ENCODE measurements at regions not wholly inside any gene's neighbourhood (a gene's known extent, or its start where the extent isn't known, plus 50 kb on each side); places are given as distances from the start of the nearest gene placed in this dataset.

- no peak for TF ChIP-seq POLR2A (IDR thresholded peaks at IDR 0.05)
- no peak for ATAC-seq
- no peak overlapping the region for H3K4me3 ChIP-seq
- no peaks in the 10 kb centered on the region for H3K36me3 ChIP-seq
- no peaks in the 10 kb centered on the region for H3K27me3 ChIP-seq
- H3K27ac ChIP-seq, result peak overlapping the region in 1 of 4 donors; percentile 13
- WGBS, 2 donors (ENCODE audit: low coverage in 1 of 2), result 56 to 71% methylated on average over 1 of the region's 1 CpG
- no peaks in the 10 kb centered on the region for H3K9me3 ChIP-seq
- H3K4me1 ChIP-seq, result peaks cover 0 to 4% (median 0%) of the 10 kb centered on the region in 3 donors
Measured at GRCh38 chr10:91006752-91007346, 86.0 kb upstream of the ANKRD1 start.

- H3K27ac ChIP-seq, result no peak overlapping the region
- ATAC-seq, result no peak
Measured at GRCh38 chr10:91007655-91008054, 86.8 kb upstream of the ANKRD1 start.

GRCh38 chr10:91009121-91009520 lies 88.2 kb upstream of the ANKRD1 start:
- no peaks in the 10 kb centered on the region for H3K36me3 ChIP-seq

More at GRCh38 chr10:91007655-91008054, 86.8 kb upstream of the ANKRD1 start:
- TF ChIP-seq POLR2A (IDR thresholded peaks at IDR 0.05) (no peak), EP300 (IDR thresholded peaks at IDR 0.05) (no peak), POLR2AphosphoS5 (IDR thresholded peaks at IDR 0.05) (no peak), CTCF (IDR thresholded peaks at IDR 0.05) (no peak)
- Histone ChIP-seq H3K4me1 (peaks cover 0 to 4% (median 0%) of the 10 kb centered on the region in 3 donors), H3K27me3 (no peaks in the 10 kb centered on the region), H3K4me3 (no peak overlapping the region), H3K9me3 (no peaks in the 10 kb centered on the region), H3K36me3 (no peaks in the 10 kb centered on the region)

GRCh38 chr10:91010952-91011351 lies 90.1 kb upstream of the ANKRD1 start:
- Histone ChIP-seq H3K4me1 (peaks cover 0 to 4% (median 0%) of the 10 kb centered on the region in 3 donors), H3K27ac (no peak overlapping the region), H3K9me3 (no peaks in the 10 kb centered on the region), H3K36me3 (no peaks in the 10 kb centered on the region), H3K27me3 (no peaks in the 10 kb centered on the region), H3K4me3 (no peak overlapping the region)
- no peak for ATAC-seq
- no peak for TF ChIP-seq CTCF (IDR thresholded peaks at IDR 0.05)
- 71 to 77% methylated on average over 3 of the region's 3 CpGs for WGBS, 2 donors (ENCODE audit: low coverage in 1 of 2)

More at GRCh38 chr10:91009121-91009520, 88.2 kb upstream of the ANKRD1 start:
- TF ChIP-seq POLR2A (IDR thresholded peaks at IDR 0.05) (no peak), CTCF (IDR thresholded peaks at IDR 0.05) (no peak), POLR2AphosphoS5 (IDR thresholded peaks at IDR 0.05) (no peak), EP300 (IDR thresholded peaks at IDR 0.05) (no peak)
- ATAC-seq, result no peak
- Histone ChIP-seq H3K4me3 (no peak overlapping the region), H3K9me3 (no peaks in the 10 kb centered on the region), H3K27me3 (no peaks in the 10 kb centered on the region), H3K27ac (no peak overlapping the region), H3K4me1 (peaks cover 0 to 4% (median 0%) of the 10 kb centered on the region in 3 donors)
- 100% methylated on average over 1 of the region's 1 CpG for WGBS, 2 donors (ENCODE audit: low coverage in 1 of 2)

- H3K36me3 ChIP-seq, result no peaks in the 10 kb centered on the region
Measured at GRCh38 chr10:91012502-91012901, 91.6 kb upstream of the ANKRD1 start.

More at GRCh38 chr10:91012502-91012901, 91.6 kb upstream of the ANKRD1 start:
- TF ChIP-seq EP300 (IDR thresholded peaks at IDR 0.05), result no peak
- TF ChIP-seq POLR2AphosphoS5 (IDR thresholded peaks at IDR 0.05), result no peak
- TF ChIP-seq POLR2A (IDR thresholded peaks at IDR 0.05), result no peak
- no peak for TF ChIP-seq CTCF (IDR thresholded peaks at IDR 0.05)
- H3K9me3 ChIP-seq, result no peaks in the 10 kb centered on the region
- WGBS, 2 donors (ENCODE audit: low coverage in 1 of 2), result 78 to 86% methylated on average over 3 to 4 of the region's 4 CpGs
- no peaks in the 10 kb centered on the region for H3K4me1 ChIP-seq
- no peak overlapping the region for H3K27ac ChIP-seq
- H3K27me3 ChIP-seq, result no peaks in the 10 kb centered on the region
- ATAC-seq, result no peak
- no peak overlapping the region for H3K4me3 ChIP-seq
